ENCODE measurements at regions not wholly inside any gene's neighbourhood (a gene's known extent, or its start where the extent isn't known, plus 50 kb on each side); places are given as distances from the start of the nearest gene placed in this dataset.

GRCh38 chr20:48474022-48474421, 353.8 kb downstream of the PREX1 start:
- ChIA-PET CTCF (interaction anchor here (0.7 kb wide), 1 partner anchor 74 kb away, joined by 4 read pairs; no protein-coding TSS in a partner anchor), POLR2A (interaction anchor here (1.2 kb wide), 1 partner anchor 156 kb away, joined by 3 read pairs; no protein-coding TSS in a partner anchor)
- Mint-ChIP-seq H3K4me1 (ENCODE audit: insufficient read depth, unreplicated experiment) (no peaks in the 10 kb centered on the region), H3K27me3 (ENCODE audit: insufficient read depth, unreplicated experiment) (peaks cover 5% of the 10 kb centered on the region), H3K36me3 (ENCODE audit: insufficient read depth, unreplicated experiment) (no peaks in the 10 kb centered on the region), H3K9me3 (ENCODE audit: unreplicated experiment) (no peaks in the 10 kb centered on the region), H3K27ac (ENCODE audit: low read depth, unreplicated experiment) (no peak overlapping the region), H3K4me3 (ENCODE audit: unreplicated experiment) (no peak overlapping the region)
- DNase-seq (ENCODE audit: unreplicated experiment): no peak
- no TSS peak for BruUV-seq (replicated peaks)
- intact Hi-C loops (cut with micrococcal nuclease): no loop called here
- TF ChIP-seq CTCF (IDR thresholded peaks at IDR 0.05; ENCODE audit: unreplicated experiment): no peak

- peak; percentile 8 for DNase-seq (ENCODE audit: unreplicated experiment)
- no peaks in the 10 kb centered on the region for H3K27me3 Mint-ChIP-seq (ENCODE audit: insufficient read depth, unreplicated experiment)
- no peak overlapping the region for H3K4me3 Mint-ChIP-seq (ENCODE audit: unreplicated experiment)
- no TSS peak for BruUV-seq (replicated peaks)
- H3K4me1 Mint-ChIP-seq (ENCODE audit: insufficient read depth, unreplicated experiment): no peaks in the 10 kb centered on the region
- no peaks in the 10 kb centered on the region for H3K36me3 Mint-ChIP-seq (ENCODE audit: insufficient read depth, unreplicated experiment)
- H3K9me3 Mint-ChIP-seq (ENCODE audit: unreplicated experiment): no peaks in the 10 kb centered on the region
- CTCF ChIA-PET: interaction anchor here (0.6 to 1.2 kb wide), 2 partner anchors 149 to 657 kb away, joined by 3 to 6 read pairs; no protein-coding TSS in a partner anchor
- H3K27ac Mint-ChIP-seq (ENCODE audit: low read depth, unreplicated experiment): no peak overlapping the region
- POLR2A ChIA-PET: interaction anchor here (0.6 kb wide), 1 partner anchor 148 kb away, joined by 3 read pairs; no protein-coding TSS in a partner anchor
- intact Hi-C loops (cut with micrococcal nuclease): no loop called here
- no peak for TF ChIP-seq CTCF (IDR thresholded peaks at IDR 0.05; ENCODE audit: unreplicated experiment)
Observed at GRCh38 chr20:48471759-48472408, 355.9 kb downstream of the PREX1 start.

- Mint-ChIP-seq H3K27ac (ENCODE audit: low read depth, unreplicated experiment) (no peak overlapping the region), H3K4me1 (ENCODE audit: insufficient read depth, unreplicated experiment) (no peaks in the 10 kb centered on the region), H3K9me3 (ENCODE audit: unreplicated experiment) (peaks cover 2% of the 10 kb centered on the region), H3K4me3 (ENCODE audit: unreplicated experiment) (no peak overlapping the region), H3K36me3 (ENCODE audit: insufficient read depth, unreplicated experiment) (no peaks in the 10 kb centered on the region), H3K27me3 (ENCODE audit: insufficient read depth, unreplicated experiment) (no peaks in the 10 kb centered on the region)
- no TSS peak for BruUV-seq (replicated peaks)
- intact Hi-C loops (cut with micrococcal nuclease): no loop called here
- ChIA-PET CTCF (no interaction called here), POLR2A (no interaction called here)
- DNase-seq (ENCODE audit: unreplicated experiment): no peak
- no peak for TF ChIP-seq CTCF (IDR thresholded peaks at IDR 0.05; ENCODE audit: unreplicated experiment)
Observed at GRCh38 chr20:48471176-48471575, 356.6 kb downstream of the PREX1 start.

GRCh38 chr20:48470141-48470540, 357.7 kb downstream of the PREX1 start:
- Mint-ChIP-seq H3K36me3 (ENCODE audit: insufficient read depth, unreplicated experiment) (no peaks in the 10 kb centered on the region), H3K27me3 (ENCODE audit: insufficient read depth, unreplicated experiment) (no peaks in the 10 kb centered on the region), H3K4me1 (ENCODE audit: insufficient read depth, unreplicated experiment) (no peaks in the 10 kb centered on the region), H3K9me3 (ENCODE audit: unreplicated experiment) (peaks cover 10% of the 10 kb centered on the region), H3K27ac (ENCODE audit: low read depth, unreplicated experiment) (no peak overlapping the region), H3K4me3 (ENCODE audit: unreplicated experiment) (no peak overlapping the region)
- CTCF ChIA-PET: no interaction called here
- POLR2A ChIA-PET: no interaction called here
- no peak for DNase-seq (ENCODE audit: unreplicated experiment)
- intact Hi-C loops (cut with micrococcal nuclease): no loop called here
- BruUV-seq (replicated peaks): no TSS peak
- TF ChIP-seq CTCF (IDR thresholded peaks at IDR 0.05; ENCODE audit: unreplicated experiment): no peak

Data from MCF 10A (cell line).